GM21423 (cell line): ENCODE measurements at regions not wholly inside any gene's neighbourhood (a gene's known extent, or its start where the extent isn't known, plus 50 kb on each side); places are given as distances from the start of the nearest gene placed in this dataset.

ENCODE experiments used
- ATAC-seq: cut with Tn5 transposase; IDR thresholded peaks from one replicate; pipeline ENCODE4 v1.9.1; 2021; ENCODE audit warnings: mild to moderate bottlenecking, moderate library complexity; ENCODE audit not compliant: unreplicated experiment

DNA sequence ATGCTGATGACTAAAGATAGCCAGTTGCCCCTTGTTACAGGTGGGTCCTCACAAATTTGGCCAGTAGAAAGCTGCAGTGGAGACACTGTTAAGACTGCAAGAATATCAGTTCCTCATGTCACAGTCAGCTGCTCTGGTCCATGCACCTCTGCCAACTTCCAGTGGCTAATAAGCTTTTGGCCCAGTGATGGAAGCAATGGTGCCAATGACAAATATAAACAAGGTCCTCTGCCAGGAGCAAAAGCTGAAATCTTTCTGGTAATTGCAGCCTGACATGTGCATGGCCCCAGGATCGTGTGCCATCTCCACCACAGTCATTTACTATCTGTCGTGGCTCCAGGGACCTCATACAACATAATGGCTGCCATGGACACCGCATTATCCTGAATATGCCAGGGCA lies 85.4 kb upstream of the TMEM260 start:
- ATAC-seq: no peak

GRCh38 chr14:56498112-56498511 lies 81.5 kb upstream of the TMEM260 start:
- no peak for ATAC-seq

DNA sequence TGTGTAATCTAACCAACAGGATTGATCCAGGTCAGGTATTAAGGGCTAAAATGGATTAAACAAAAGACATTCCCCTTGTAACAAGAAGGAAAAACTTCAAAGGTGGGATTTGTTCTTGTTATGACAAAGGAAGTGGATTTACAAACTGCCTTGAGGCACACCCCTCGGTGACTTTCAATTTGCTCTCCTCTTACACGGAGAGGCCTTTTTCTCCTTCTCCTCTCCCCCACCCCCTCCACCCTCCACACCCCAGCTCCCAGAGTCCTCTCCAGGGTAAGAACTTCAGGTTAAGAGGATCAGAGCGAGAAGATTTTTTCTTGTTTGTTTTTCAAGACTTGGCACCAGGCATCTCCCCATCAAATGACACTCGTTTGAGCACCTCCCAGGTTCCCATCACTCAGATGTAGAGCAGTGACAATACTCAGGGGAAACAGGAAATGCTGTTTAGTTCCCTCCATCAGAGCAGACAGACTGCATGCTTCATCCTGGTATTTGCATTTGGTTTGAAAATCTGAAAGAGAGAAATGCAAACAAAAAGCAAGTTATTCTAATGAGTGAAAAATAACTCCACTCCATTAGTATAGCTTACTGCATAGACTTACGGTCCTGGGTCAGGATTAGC lies 77.6 kb upstream of the TMEM260 start:
- ATAC-seq: no peak

DNA sequence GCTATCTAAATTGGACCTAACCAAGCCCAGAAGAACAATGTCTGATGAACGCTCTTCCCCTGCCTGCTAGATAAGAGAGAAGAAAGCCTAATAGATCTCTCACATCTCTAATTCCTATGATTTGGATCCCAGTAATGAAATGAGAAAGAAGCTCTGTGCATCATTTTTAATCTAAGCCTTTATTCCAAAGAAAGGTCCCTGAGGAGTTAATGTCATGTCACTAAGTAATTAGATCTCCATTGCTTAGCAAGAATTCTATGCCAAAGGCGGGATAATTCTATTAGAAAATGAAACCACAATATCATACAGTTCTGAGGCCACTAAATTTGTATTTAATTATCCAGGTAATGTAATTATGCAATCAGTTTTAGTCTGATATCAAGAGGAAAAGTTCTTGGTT lies 74.2 kb upstream of the TMEM260 start:
- no peak for ATAC-seq

DNA sequence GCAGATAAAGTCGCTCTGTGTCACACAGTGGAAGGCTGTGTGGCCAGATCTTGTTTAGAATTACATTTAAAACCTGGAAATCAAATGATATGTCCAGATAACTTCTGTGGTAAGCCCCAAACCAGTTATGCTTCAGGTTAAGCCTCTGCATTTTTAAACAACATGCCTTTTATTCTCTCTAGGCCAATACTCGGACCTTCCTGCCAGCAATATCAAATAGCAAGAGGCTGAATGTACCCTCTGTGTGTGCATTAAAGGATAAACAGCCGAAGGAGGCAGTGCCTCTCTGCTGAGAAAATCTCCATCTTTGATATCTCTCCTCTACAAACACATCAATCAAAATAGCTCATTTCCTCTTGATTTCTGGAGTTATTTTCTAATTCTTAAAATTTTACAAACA lies 67.1 kb upstream of the TMEM260 start:
- ATAC-seq: no peak

DNA sequence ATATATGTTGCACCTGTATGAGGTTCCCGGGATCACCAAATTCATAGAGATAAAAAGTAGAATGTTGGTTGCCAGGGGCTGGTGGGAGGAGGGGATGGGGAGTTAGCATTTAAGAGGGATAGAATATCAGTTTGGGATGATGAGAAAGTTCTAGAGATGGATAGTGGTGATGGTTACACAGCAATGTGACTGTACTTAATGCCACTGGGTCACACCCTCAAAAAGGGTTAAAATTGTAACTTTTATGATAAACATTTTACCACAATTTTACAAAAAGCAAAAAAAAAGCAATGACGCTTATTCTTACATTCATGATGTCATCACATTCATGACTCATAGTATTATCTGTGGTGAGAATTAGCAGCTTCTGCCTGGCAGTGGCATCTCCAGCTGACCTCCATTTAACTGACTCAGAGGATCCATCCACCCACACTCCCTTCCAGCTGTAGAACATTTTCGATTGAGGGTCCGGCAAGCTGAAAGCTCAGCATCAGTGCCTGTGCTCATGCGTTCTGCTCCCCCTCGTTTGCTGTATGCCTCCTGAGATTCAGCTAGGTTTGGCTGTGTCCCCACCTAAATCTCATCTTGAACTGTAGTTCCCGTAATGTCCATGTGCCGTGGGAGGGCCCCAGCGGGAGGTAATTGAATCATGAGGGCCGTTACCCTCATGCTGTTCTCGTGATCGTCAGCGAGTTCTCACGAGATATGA lies 64.8 kb upstream of the TMEM260 start:
- ATAC-seq: no peak

DNA sequence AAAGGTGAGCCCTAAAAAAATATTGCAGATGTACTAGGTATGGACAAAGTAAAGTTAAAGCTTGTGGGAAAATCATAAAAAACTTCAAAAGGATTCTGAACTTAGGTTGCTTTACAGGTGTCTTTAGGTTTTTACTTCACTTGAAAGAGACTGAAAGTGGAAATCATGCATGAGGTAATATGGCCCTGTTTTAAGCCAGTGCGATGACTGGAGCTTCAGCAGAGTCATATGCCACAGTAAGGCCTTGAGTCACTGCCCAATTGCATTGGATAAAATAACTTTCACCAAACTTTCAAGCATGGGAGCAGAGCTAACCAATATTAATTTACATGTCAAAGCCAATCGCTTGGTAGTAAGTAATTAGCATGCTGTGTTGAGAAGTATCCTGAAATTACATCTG lies 63.9 kb upstream of the TMEM260 start:
- no peak for ATAC-seq

DNA sequence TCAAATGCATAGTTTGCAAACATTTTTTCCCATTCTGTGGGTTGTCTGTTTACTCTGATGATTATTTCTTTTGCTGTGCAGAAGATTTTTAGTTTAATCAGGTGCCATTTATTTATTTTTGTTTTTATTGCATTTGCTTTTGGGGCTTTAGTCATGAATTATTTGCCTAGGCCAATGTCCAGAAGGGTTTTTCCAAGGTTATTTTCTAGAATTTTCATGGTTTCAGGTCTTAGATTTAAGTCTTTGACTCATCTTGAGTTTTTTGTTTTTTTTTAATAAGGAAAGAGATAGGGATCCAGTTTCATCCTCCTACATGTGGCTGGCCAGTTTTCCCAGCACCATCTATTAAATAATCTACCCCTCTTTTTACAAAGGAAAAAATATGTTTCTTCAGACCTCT lies 57.2 kb upstream of the TMEM260 start:
- ATAC-seq: no peak

- no peak for ATAC-seq
Observed at GRCh38 chr14:56524971-56525677, 54.5 kb upstream of the TMEM260 start.

- ATAC-seq: no peak
Observed at GRCh38 chr14:56528927-56529326, 50.7 kb upstream of the TMEM260 start.
